A673 (cell line): ENCODE measurements at regions not wholly inside any gene's neighbourhood (a gene's known extent, or its start where the extent isn't known, plus 50 kb on each side); places are given as distances from the start of the nearest gene placed in this dataset.
A peak's percentile ranks its signal among the peaks of the same experiment; 100 is the strongest.

ENCODE experiments used
- BruUV-seq: library from RNA; stranded (reverse); fragments of 400-500 nt; replicated peaks from 2 replicates; lab custom pipeline; 2021; lab: Mats Ljungman, UMichigan
- CTCF ChIA-PET: fragments of 300-600 bp; sonication (Branson Sonifier 250); formaldehyde crosslinking; loops from one replicate; lab custom pipeline; 2022; ENCODE audit warnings: antibody characterized with exemption; lab: Charles Lee
- POLR2A ChIA-PET: fragments of 300-600 bp; sonication (Branson Sonifier 250); formaldehyde crosslinking; loops from one replicate; lab custom pipeline; 2022; ENCODE audit warnings: antibody characterized with exemption; ENCODE audit not compliant: low non-redundant PET; lab: Charles Lee
- DNase-seq: peaks from one replicate; pipeline ENCODE4 v3.0.0-alpha.2; 2015; ENCODE audit warnings: low spot score
- H3K27ac ChIP-seq: fragments of 200-600 bp; sonication (generic); 2 replicates; pipeline ENCODE4 v1.5.1; 2016; ENCODE audit warnings: mixed run types, low read depth, mild to moderate bottlenecking, mixed read lengths, antibody characterized with exemption, low read length; ENCODE audit not compliant: poor library complexity, severe bottlenecking
- H3K27me3 ChIP-seq: fragments of 200-600 bp; sonication (generic); replicated peaks from 2 replicates; pipeline ENCODE4 v1.6.1; 2017; ENCODE audit warnings: mixed run types, low read depth, mild to moderate bottlenecking, mixed read lengths, antibody characterized with exemption, low read length; ENCODE audit not compliant: insufficient read depth, poor library complexity
- H3K36me3 ChIP-seq: fragments of 200-600 bp; sonication (generic); 2 replicates; pipeline ENCODE4 v1.6.1; 2016; ENCODE audit warnings: mixed run types, mild to moderate bottlenecking, mixed read lengths, antibody characterized with exemption, low read length; ENCODE audit not compliant: insufficient read depth, poor library complexity, severe bottlenecking
- H3K4me1 ChIP-seq: fragments of 200-600 bp; sonication (generic); 2 replicates; pipeline ENCODE4 v1.6.1; 2017; ENCODE audit warnings: mixed run types, mild to moderate bottlenecking, mixed read lengths, antibody characterized with exemption, low read length; ENCODE audit not compliant: insufficient read depth, poor library complexity, severe bottlenecking
- H3K4me3 ChIP-seq: fragments of 200-600 bp; sonication (generic); 2 replicates; pipeline ENCODE4 v1.5.1; 2016; ENCODE audit warnings: low read depth, mixed run types, mild to moderate bottlenecking, mixed read lengths, low read length; ENCODE audit not compliant: poor library complexity, severe bottlenecking
- H3K9me3 ChIP-seq: fragments of 200-600 bp; sonication (generic); 2 replicates; pipeline ENCODE4 v1.6.1; 2016; ENCODE audit warnings: mixed run types, low read depth, mild to moderate bottlenecking, mixed read lengths, antibody characterized with exemption, low read length; ENCODE audit not compliant: poor library complexity, severe bottlenecking
- EZH2 ChIP-seq: fragments of 200-600 bp; sonication (generic); IDR thresholded peaks from 2 replicates; pipeline ENCODE4 v1.6.1; 2017; ENCODE audit warnings: borderline replicate concordance, low read depth, mild to moderate bottlenecking, mixed read lengths, antibody characterized with exemption, low read length; ENCODE audit not compliant: poor library complexity, severe bottlenecking
- intact Hi-C: fragments of 100-400 bp; cut with micrococcal nuclease; formaldehyde crosslinking; loops from one replicate; pipeline ENCODE4 v1.10.0; 2022; ENCODE audit not compliant: unreplicated experiment
- TF ChIP-seq, protein P1 (sequence below): fragments of 300-800, 200-600 bp; sonication (generic); conservative IDR thresholded peaks from 2 replicates; pipeline ENCODE4 v1.5.1; 2017; ENCODE audit warnings: low read depth, mild to moderate bottlenecking, antibody characterized with exemption, low read length, moderate library complexity, mixed read lengths

DNA sequence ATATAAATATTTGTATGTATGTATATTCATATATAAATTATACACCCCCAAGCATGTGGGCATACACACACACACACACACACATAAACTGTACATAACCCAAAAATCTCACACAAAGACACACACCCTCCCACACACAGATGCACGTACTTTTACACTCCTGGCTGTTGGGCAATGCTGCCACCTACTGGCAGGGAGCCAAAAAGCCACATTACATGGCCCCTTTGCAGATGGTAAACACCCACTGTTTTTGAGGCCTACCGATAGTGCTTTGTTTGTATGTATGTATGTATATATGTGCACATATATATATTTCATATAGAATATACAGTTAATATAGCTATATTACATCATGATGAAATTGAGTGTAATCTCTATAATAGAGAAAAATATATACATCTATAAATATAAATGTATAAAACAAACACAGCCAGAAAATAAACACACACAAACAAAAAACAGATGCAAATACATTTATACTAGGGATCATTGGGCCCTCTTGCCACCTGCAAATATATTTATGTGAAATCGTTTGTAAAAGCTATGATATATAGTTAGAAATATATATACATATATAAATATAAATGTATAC lies 120.1 kb upstream of the ACBD5 start:
- Histone ChIP-seq H3K4me3 (no peak overlapping the region), H3K27ac (no peak overlapping the region), H3K9me3 (no peaks in the 10 kb centered on the region), H3K27me3 (no peaks in the 10 kb centered on the region), H3K36me3 (no peaks in the 10 kb centered on the region), H3K4me1 (no peaks in the 10 kb centered on the region)
- peak; percentile 89 for DNase-seq
- CTCF ChIA-PET, result no interaction called here
- intact Hi-C loops, result loop anchor here (1.0 kb wide), 2 partner anchors 469 to 1025 kb away; no protein-coding TSS in a partner anchor
- POLR2A ChIA-PET, result no interaction called here
- TF ChIP-seq EZH2, result no peak
- TF ChIP-seq, protein P1, sequence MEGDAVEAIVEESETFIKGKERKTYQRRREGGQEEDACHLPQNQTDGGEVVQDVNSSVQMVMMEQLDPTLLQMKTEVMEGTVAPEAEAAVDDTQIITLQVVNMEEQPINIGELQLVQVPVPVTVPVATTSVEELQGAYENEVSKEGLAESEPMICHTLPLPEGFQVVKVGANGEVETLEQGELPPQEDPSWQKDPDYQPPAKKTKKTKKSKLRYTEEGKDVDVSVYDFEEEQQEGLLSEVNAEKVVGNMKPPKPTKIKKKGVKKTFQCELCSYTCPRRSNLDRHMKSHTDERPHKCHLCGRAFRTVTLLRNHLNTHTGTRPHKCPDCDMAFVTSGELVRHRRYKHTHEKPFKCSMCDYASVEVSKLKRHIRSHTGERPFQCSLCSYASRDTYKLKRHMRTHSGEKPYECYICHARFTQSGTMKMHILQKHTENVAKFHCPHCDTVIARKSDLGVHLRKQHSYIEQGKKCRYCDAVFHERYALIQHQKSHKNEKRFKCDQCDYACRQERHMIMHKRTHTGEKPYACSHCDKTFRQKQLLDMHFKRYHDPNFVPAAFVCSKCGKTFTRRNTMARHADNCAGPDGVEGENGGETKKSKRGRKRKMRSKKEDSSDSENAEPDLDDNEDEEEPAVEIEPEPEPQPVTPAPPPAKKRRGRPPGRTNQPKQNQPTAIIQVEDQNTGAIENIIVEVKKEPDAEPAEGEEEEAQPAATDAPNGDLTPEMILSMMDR, result peak; percentile 92
- BruUV-seq, result no TSS peak

DNA sequence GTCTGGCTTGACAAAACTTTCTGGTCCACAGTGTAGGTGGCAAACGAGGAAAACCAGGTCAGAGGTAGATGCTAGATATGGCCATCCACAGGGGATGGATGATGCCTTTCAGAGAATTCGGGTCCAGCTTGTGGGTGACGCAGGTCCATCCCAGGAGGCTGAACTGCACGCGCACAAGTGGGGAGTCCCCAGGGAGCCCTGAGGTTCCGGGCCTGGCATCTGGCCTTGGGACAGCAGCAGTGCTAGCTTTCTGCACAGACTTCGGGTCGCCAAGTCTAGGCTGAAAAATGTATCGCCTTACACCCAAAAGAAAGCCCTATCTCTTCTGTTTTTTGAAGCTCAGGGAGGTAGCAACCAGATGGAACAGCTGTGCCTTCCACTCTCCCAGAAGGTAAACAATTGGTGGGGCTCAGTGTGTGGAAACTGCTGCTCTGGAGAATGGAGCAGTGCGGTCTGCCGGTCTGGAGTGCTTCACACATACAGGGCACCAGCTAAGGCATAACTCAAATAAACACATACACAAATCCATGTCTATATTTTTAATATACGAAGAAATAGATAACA lies 119.3 kb upstream of the ACBD5 start:
- no peak for TF ChIP-seq EZH2
- TF ChIP-seq, protein P1, result no peak
- DNase-seq, result no peak
- Histone ChIP-seq H3K4me1 (no peaks in the 10 kb centered on the region), H3K4me3 (no peak overlapping the region), H3K27ac (no peak overlapping the region), H3K36me3 (no peaks in the 10 kb centered on the region), H3K27me3 (no peaks in the 10 kb centered on the region), H3K9me3 (no peaks in the 10 kb centered on the region)
- POLR2A ChIA-PET, result no interaction called here
- no TSS peak for BruUV-seq
- CTCF ChIA-PET, result no interaction called here
- intact Hi-C loops, result loop anchor here (1.0 kb wide), 2 partner anchors 469 to 1025 kb away; no protein-coding TSS in a partner anchor

DNA sequence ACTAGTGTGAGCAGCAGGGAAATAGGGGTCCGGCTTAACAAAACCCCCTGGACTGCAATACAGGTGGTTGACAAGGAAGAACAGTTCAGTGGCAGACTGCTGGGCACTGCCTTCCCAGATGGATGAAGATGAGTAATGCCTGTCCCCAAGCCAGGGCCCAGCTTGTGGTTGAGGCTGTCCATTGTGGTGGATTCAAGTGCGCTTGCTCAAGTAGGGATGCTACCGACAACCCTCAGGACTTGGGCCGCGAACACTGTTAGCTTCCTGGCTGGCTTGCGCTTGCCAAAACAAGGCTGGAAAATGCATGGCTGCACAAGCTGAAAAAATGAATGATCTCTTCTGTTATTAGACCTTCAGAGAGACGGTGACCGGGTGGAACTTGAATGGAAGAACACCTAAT lies 116.1 kb upstream of the ACBD5 start:
- Histone ChIP-seq H3K36me3 (no peaks in the 10 kb centered on the region), H3K27ac (no peak overlapping the region), H3K4me3 (no peak overlapping the region), H3K27me3 (no peaks in the 10 kb centered on the region), H3K9me3 (no peaks in the 10 kb centered on the region), H3K4me1 (no peaks in the 10 kb centered on the region)
- intact Hi-C loops, result no loop called here
- no TSS peak for BruUV-seq
- no peak for DNase-seq
- CTCF ChIA-PET, result no interaction called here
- no peak for TF ChIP-seq EZH2
- TF ChIP-seq, protein P1, result no peak
- POLR2A ChIA-PET, result no interaction called here
